HAP-1 (cell line): ENCODE measurements at regions not wholly inside any gene's neighbourhood (a gene's known extent, or its start where the extent isn't known, plus 50 kb on each side); places are given as distances from the start of the nearest gene placed in this dataset.

Experiments used
- DNase-seq, 2 experiments: peaks; one replicate each; pipeline ENCODE4 v3.0.0-alpha.2; 2016 to 2020; ENCODE audit warnings: low spot score in 2 of 2
- H3K27me3 ChIP-seq: fragments of 250-450 bp; sonication (Bioruptor Pico); 2 replicates; pipeline ENCODE4 v1.5.1; 2020; ENCODE audit warnings: low read depth, mild to moderate bottlenecking, moderate library complexity
- H3K36me3 ChIP-seq: fragments of 250-450 bp; sonication (Bioruptor Pico); replicated peaks from 2 replicates; pipeline ENCODE4 v1.5.1; 2020; ENCODE audit warnings: mild to moderate bottlenecking
- H3K4me1 ChIP-seq: fragments of 250-450 bp; sonication (Bioruptor Pico); 2 replicates; pipeline ENCODE4 v1.5.1; 2020; ENCODE audit warnings: mild to moderate bottlenecking
- H3K4me3 ChIP-seq: fragments of 250-450 bp; sonication (Bioruptor Pico); 2 replicates; pipeline ENCODE4 v1.5.1; 2020; ENCODE audit warnings: mild to moderate bottlenecking, moderate library complexity
- H3K9me3 ChIP-seq: fragments of 250-450 bp; sonication (Bioruptor Pico); 2 replicates; pipeline ENCODE4 v1.5.1; 2020; ENCODE audit warnings: mild to moderate bottlenecking, moderate library complexity
- in situ Hi-C: fragments of 300-500 bp; cut with MboI; formaldehyde crosslinking; loops from 3 replicates; pipeline ENCODE4 v1.14.3; 2020; ENCODE audit warnings: low sequenced_read_pairs, inconsistent platforms, mixed read lengths

GRCh38 chr3:99384596-99384995 is 253.8 kb upstream of the COL8A1 start:
- H3K9me3 ChIP-seq, result no peaks in the 10 kb centered on the region
- H3K4me3 ChIP-seq, result no peak overlapping the region
- H3K36me3 ChIP-seq, result no peaks in the 10 kb centered on the region
- H3K4me1 ChIP-seq, result no peaks in the 10 kb centered on the region
- in situ Hi-C loops, result no loop called here
- no peak for DNase-seq
- no peaks in the 10 kb centered on the region for H3K27me3 ChIP-seq

- DNase-seq, result no peak
- H3K36me3 ChIP-seq, result no peaks in the 10 kb centered on the region
- in situ Hi-C loops, result no loop called here
- H3K9me3 ChIP-seq, result no peaks in the 10 kb centered on the region
- H3K4me3 ChIP-seq, result no peak overlapping the region
- no peaks in the 10 kb centered on the region for H3K4me1 ChIP-seq
- H3K27me3 ChIP-seq, result no peaks in the 10 kb centered on the region
Observed at GRCh38 chr3:99376926-99377325, 261.5 kb upstream of the COL8A1 start.

- Histone ChIP-seq H3K4me3 (no peak overlapping the region), H3K27me3 (no peaks in the 10 kb centered on the region), H3K4me1 (no peaks in the 10 kb centered on the region), H3K9me3 (no peaks in the 10 kb centered on the region), H3K36me3 (no peaks in the 10 kb centered on the region)
- no peak for DNase-seq
- in situ Hi-C loops, result no loop called here
Observed at GRCh38 chr3:99373846-99374210, 264.6 kb upstream of the COL8A1 start.

- Histone ChIP-seq H3K36me3 (no peaks in the 10 kb centered on the region), H3K27me3 (no peaks in the 10 kb centered on the region), H3K4me1 (no peaks in the 10 kb centered on the region), H3K9me3 (no peaks in the 10 kb centered on the region), H3K4me3 (no peak overlapping the region)
- DNase-seq, result no peak
- in situ Hi-C loops, result no loop called here
Observed at GRCh38 chr3:99373088-99373845, 265.1 kb upstream of the COL8A1 start.

- H3K27me3 ChIP-seq, result 0 out of 2 replicates have a peak, but pooled peaks cover 2% of the 10 kb centered on the region
- H3K36me3 ChIP-seq, result no peaks in the 10 kb centered on the region
- in situ Hi-C loops, result no loop called here
- DNase-seq, result peak in 1 of 2 experiments; percentile 8
- H3K9me3 ChIP-seq, result no peaks in the 10 kb centered on the region
- H3K4me3 ChIP-seq, result no peak overlapping the region
- no peaks in the 10 kb centered on the region for H3K4me1 ChIP-seq
Observed at GRCh38 chr3:99366663-99367429, 271.5 kb upstream of the COL8A1 start.

- Histone ChIP-seq H3K4me1 (no peaks in the 10 kb centered on the region), H3K9me3 (no peaks in the 10 kb centered on the region), H3K27me3 (0 out of 2 replicates have a peak, but pooled peaks cover 2% of the 10 kb centered on the region), H3K4me3 (no peak overlapping the region), H3K36me3 (no peaks in the 10 kb centered on the region)
- no peak for DNase-seq
- in situ Hi-C loops, result no loop called here
Observed at GRCh38 chr3:99365979-99366378, 272.4 kb upstream of the COL8A1 start.

GRCh38 chr3:99365396-99365795 is 273.0 kb upstream of the COL8A1 start:
- H3K4me1 ChIP-seq, result no peaks in the 10 kb centered on the region
- H3K9me3 ChIP-seq, result no peaks in the 10 kb centered on the region
- 0 out of 2 replicates have a peak, but pooled peaks cover 2% of the 10 kb centered on the region for H3K27me3 ChIP-seq
- in situ Hi-C loops, result no loop called here
- DNase-seq, result no peak
- no peak overlapping the region for H3K4me3 ChIP-seq
- H3K36me3 ChIP-seq, result no peaks in the 10 kb centered on the region

- no peaks in the 10 kb centered on the region for H3K9me3 ChIP-seq
- in situ Hi-C loops, result no loop called here
- no peaks in the 10 kb centered on the region for H3K36me3 ChIP-seq
- H3K27me3 ChIP-seq, result 0 out of 2 replicates have a peak, but pooled peaks cover 4% of the 10 kb centered on the region
- H3K4me1 ChIP-seq, result no peaks in the 10 kb centered on the region
- no peak overlapping the region for H3K4me3 ChIP-seq
- no peak for DNase-seq
Observed at GRCh38 chr3:99357131-99357530, 281.3 kb upstream of the COL8A1 start.

GRCh38 chr3:99356696-99357095 is 281.7 kb upstream of the COL8A1 start:
- Histone ChIP-seq H3K9me3 (no peaks in the 10 kb centered on the region), H3K4me3 (no peak overlapping the region), H3K4me1 (no peaks in the 10 kb centered on the region), H3K36me3 (no peaks in the 10 kb centered on the region), H3K27me3 (0 out of 2 replicates have a peak, but pooled peaks cover 4% of the 10 kb centered on the region)
- no peak for DNase-seq
- in situ Hi-C loops, result no loop called here

- Histone ChIP-seq H3K4me3 (no peak overlapping the region), H3K36me3 (no peaks in the 10 kb centered on the region), H3K9me3 (no peaks in the 10 kb centered on the region), H3K4me1 (no peaks in the 10 kb centered on the region), H3K27me3 (0 out of 2 replicates have a peak, but pooled peaks cover 4% of the 10 kb centered on the region)
- DNase-seq, result no peak
- in situ Hi-C loops, result no loop called here
Observed at GRCh38 chr3:99355465-99355864, 282.9 kb upstream of the COL8A1 start.

GRCh38 chr3:99352811-99353210 is 285.6 kb upstream of the COL8A1 start:
- Histone ChIP-seq H3K4me3 (no peak overlapping the region), H3K36me3 (no peaks in the 10 kb centered on the region), H3K27me3 (0 out of 2 replicates have a peak, but pooled peaks cover 4% of the 10 kb centered on the region), H3K4me1 (no peaks in the 10 kb centered on the region), H3K9me3 (no peaks in the 10 kb centered on the region)
- in situ Hi-C loops, result no loop called here
- DNase-seq, result no peak

GRCh38 chr3:99351122-99351521 is 287.3 kb upstream of the COL8A1 start:
- in situ Hi-C loops, result no loop called here
- no peaks in the 10 kb centered on the region for H3K9me3 ChIP-seq

GRCh38 chr3:99348451-99348850 is 289.9 kb upstream of the COL8A1 start:
- Histone ChIP-seq H3K4me3 (no peak overlapping the region), H3K36me3 (no peaks in the 10 kb centered on the region), H3K4me1 (no peaks in the 10 kb centered on the region), H3K27me3 (0 out of 2 replicates have a peak, but pooled peaks cover 4% of the 10 kb centered on the region), H3K9me3 (no peaks in the 10 kb centered on the region)
- in situ Hi-C loops, result no loop called here
- no peak for DNase-seq

More at GRCh38 chr3:99351122-99351521, 287.3 kb upstream of the COL8A1 start:
- no peak overlapping the region for H3K4me3 ChIP-seq
- no peaks in the 10 kb centered on the region for H3K4me1 ChIP-seq
- no peaks in the 10 kb centered on the region for H3K36me3 ChIP-seq
- DNase-seq, result no peak
- 0 out of 2 replicates have a peak, but pooled peaks cover 4% of the 10 kb centered on the region for H3K27me3 ChIP-seq

GRCh38 chr3:99344216-99344615 is 294.2 kb upstream of the COL8A1 start:
- Histone ChIP-seq H3K4me3 (no peak overlapping the region), H3K36me3 (no peaks in the 10 kb centered on the region), H3K27me3 (no peaks in the 10 kb centered on the region), H3K9me3 (no peaks in the 10 kb centered on the region), H3K4me1 (no peaks in the 10 kb centered on the region)
- DNase-seq, result no peak
- in situ Hi-C loops, result no loop called here
